ENCODE measurements at regions not wholly inside any gene's neighbourhood (a gene's known extent, or its start where the extent isn't known, plus 50 kb on each side); places are given as distances from the start of the nearest gene placed in this dataset.

DNA sequence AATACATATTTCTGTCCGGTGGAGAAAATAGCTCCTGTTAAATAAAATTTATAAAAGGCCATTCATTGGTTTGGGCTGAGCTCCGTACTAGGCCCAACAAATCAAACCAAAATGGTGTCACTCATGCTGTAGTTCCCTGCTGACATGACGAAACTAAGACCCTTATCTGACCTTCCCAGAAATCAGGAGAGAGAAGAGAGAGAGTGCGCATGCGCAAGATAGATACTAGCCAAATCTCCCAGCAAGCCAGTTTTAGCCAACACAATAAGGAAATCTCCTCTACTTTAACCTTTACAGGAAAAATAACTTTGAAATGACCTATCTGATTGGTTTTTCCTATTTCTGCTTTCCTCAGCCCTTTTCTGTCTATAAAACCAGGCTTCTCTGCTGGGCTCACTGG lies 152.7 kb upstream of the RMST start:
- no peaks in the 10 kb centered on the region for H3K36me3 Mint-ChIP-seq
- H3K9me3 ChIP-seq (ENCODE audit: control insufficient read depth in 1 of 2, low read length in 2 of 2): no peaks in the 10 kb centered on the region
- CTCF ChIA-PET (ENCODE audit: partially characterized antibody): interaction anchor here (0.7 to 5.8 kb wide), 7 partner anchors 8 to 731 kb away, joined by 3 to 76 read pairs (median 9); no protein-coding TSS in a partner anchor
- peaks cover 0 to 3% (median under 1%) of the 10 kb centered on the region in 4 donors for H3K4me1 Mint-ChIP-seq
- intact Hi-C loops (cut with micrococcal nuclease): no loop called here
- H3K27me3 Mint-ChIP-seq: peaks cover 4 to 15% of the 10 kb centered on the region in 2 donors
- DNase-seq: no peak
- no peaks in the 10 kb centered on the region for H3K4me1 ChIP-seq (ENCODE audit: insufficient read depth, low read length)
- no peaks in the 10 kb centered on the region for H3K36me3 ChIP-seq (ENCODE audit: insufficient read depth, low read length)
- POLR2A ChIA-PET (ENCODE audit: partially characterized antibody): no interaction called here
- no peaks in the 10 kb centered on the region for H3K9me3 Mint-ChIP-seq
- H3K4me3 Mint-ChIP-seq: no peak overlapping the region
- H3K27ac Mint-ChIP-seq: no peak overlapping the region
- H3K27ac ChIP-seq (ENCODE audit: low read depth, low read length): no peak overlapping the region
- H3K4me3 ChIP-seq (ENCODE audit: low read length in 2 of 2): no peak overlapping the region
- H3K27me3 ChIP-seq (ENCODE audit: insufficient read depth, low read length): no peaks in the 10 kb centered on the region

DNA sequence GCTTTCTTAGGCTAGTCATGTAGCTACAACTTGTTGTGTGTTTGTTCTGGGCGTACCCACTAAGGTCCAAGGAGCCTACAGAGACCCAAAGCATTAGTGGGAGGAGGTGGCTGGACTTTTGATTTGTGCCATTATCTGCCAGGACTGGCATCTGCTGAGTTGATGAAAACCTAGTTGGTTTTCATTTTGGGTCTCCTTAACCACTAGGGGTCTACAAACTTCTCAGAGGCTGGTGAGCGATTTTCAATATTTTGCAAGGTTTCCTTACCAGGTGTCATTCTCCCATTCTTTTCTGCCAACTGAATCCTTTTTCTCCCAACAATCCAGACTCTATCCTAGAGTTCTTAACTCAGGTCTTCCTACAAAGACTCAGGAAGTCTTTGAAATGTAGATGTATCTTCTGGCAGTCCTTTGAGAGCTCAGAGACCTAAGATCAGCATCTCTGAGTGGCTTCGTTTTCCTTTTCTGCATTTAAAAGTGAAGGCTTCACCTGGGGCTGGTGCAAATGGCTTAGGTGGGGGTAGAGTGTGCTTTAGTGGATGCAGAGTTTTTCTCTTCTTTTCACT lies 150.0 kb upstream of the RMST start:
- intact Hi-C loops (cut with micrococcal nuclease): loop anchor here (1.0 kb wide), 1 partner anchor 1085 kb away; no protein-coding TSS in a partner anchor

GRCh38 chr12:97313471-97314190 lies 149.0 kb upstream of the RMST start:
- H3K27me3 Mint-ChIP-seq: peaks cover 8 to 25% of the 10 kb centered on the region in 2 donors
- Histone ChIP-seq H3K4me1 (ENCODE audit: insufficient read depth, low read length) (no peaks in the 10 kb centered on the region), H3K27ac (ENCODE audit: low read depth, low read length) (no peak overlapping the region), H3K9me3 (ENCODE audit: control insufficient read depth in 1 of 2, low read length in 2 of 2) (no peaks in the 10 kb centered on the region), H3K4me3 (ENCODE audit: low read length in 2 of 2) (no peak overlapping the region), H3K27me3 (ENCODE audit: insufficient read depth, low read length) (no peaks in the 10 kb centered on the region), H3K36me3 (ENCODE audit: insufficient read depth, low read length) (no peaks in the 10 kb centered on the region)
- H3K9me3 Mint-ChIP-seq: no peaks in the 10 kb centered on the region
- ChIA-PET POLR2A (ENCODE audit: partially characterized antibody) (no interaction called here), CTCF (ENCODE audit: partially characterized antibody) (no interaction called here)
- H3K4me3 Mint-ChIP-seq: no peak overlapping the region
- DNase-seq: no peak
- intact Hi-C loops (cut with micrococcal nuclease): no loop called here
- no peaks in the 10 kb centered on the region for H3K36me3 Mint-ChIP-seq
- no peak overlapping the region for H3K27ac Mint-ChIP-seq
- peaks cover 0 to under 1% (median 0%) of the 10 kb centered on the region in 4 donors for H3K4me1 Mint-ChIP-seq

More for the DNA sequence above, 150.0 kb upstream of the RMST start:
- H3K9me3 ChIP-seq (ENCODE audit: control insufficient read depth in 1 of 2, low read length in 2 of 2): no peaks in the 10 kb centered on the region
- CTCF ChIA-PET (ENCODE audit: partially characterized antibody): no interaction called here
- Mint-ChIP-seq H3K9me3 (no peaks in the 10 kb centered on the region), H3K27ac (no peak overlapping the region), H3K27me3 (peaks cover 8 to 25% of the 10 kb centered on the region in 2 donors), H3K4me1 (peaks cover 0 to 3% (median under 1%) of the 10 kb centered on the region in 4 donors), H3K4me3 (no peak overlapping the region), H3K36me3 (no peaks in the 10 kb centered on the region)
- H3K27ac ChIP-seq (ENCODE audit: low read depth, low read length): no peak overlapping the region
- POLR2A ChIA-PET (ENCODE audit: partially characterized antibody): no interaction called here
- no peaks in the 10 kb centered on the region for H3K36me3 ChIP-seq (ENCODE audit: insufficient read depth, low read length)
- DNase-seq: no peak
- no peak overlapping the region for H3K4me3 ChIP-seq (ENCODE audit: low read length in 2 of 2)
- H3K4me1 ChIP-seq (ENCODE audit: insufficient read depth, low read length): no peaks in the 10 kb centered on the region
- H3K27me3 ChIP-seq (ENCODE audit: insufficient read depth, low read length): no peaks in the 10 kb centered on the region

GRCh38 chr12:97316321-97316720 lies 146.3 kb upstream of the RMST start:
- H3K36me3 Mint-ChIP-seq: no peaks in the 10 kb centered on the region
- intact Hi-C loops (cut with micrococcal nuclease): no loop called here
- no peak overlapping the region for H3K4me3 Mint-ChIP-seq
- Histone ChIP-seq H3K4me1 (ENCODE audit: insufficient read depth, low read length) (no peaks in the 10 kb centered on the region), H3K36me3 (ENCODE audit: insufficient read depth, low read length) (no peaks in the 10 kb centered on the region), H3K27ac (ENCODE audit: low read depth, low read length) (no peak overlapping the region), H3K9me3 (ENCODE audit: control insufficient read depth in 1 of 2, low read length in 2 of 2) (no peaks in the 10 kb centered on the region), H3K4me3 (ENCODE audit: low read length in 2 of 2) (no peak overlapping the region), H3K27me3 (ENCODE audit: insufficient read depth, low read length) (no peaks in the 10 kb centered on the region)
- peaks cover 10 to 20% of the 10 kb centered on the region in 2 donors for H3K27me3 Mint-ChIP-seq
- H3K4me1 Mint-ChIP-seq: no peaks in the 10 kb centered on the region
- ChIA-PET CTCF (ENCODE audit: partially characterized antibody) (interaction anchor here (6.3 kb wide), 1 partner anchor 8 kb away, joined by 36 read pairs; no protein-coding TSS in a partner anchor), POLR2A (ENCODE audit: partially characterized antibody) (no interaction called here)
- H3K27ac Mint-ChIP-seq: no peak overlapping the region
- no peak for DNase-seq
- H3K9me3 Mint-ChIP-seq: no peaks in the 10 kb centered on the region

DNA sequence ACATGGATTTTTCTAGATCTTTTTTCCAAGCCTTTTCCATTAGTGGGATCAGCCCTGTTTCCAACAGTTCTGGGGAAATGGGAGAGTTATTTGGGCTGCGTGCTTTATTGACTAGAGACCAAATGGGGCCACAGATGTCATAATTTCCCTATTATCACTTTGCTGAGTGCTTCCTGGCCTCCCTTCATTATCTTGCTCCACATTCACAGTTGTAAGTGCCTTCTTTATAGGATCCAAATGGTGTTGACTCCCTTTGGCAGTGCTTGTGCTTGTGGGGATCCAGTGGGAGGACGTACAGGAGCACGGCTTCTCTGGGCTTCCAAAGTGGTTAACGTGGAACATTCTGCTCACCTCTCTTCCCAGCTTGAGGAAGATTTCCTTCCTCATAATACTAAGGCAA lies 141.0 kb upstream of the RMST start:
- Histone ChIP-seq H3K27me3 (ENCODE audit: insufficient read depth, low read length) (no peaks in the 10 kb centered on the region), H3K9me3 (ENCODE audit: control insufficient read depth in 1 of 2, low read length in 2 of 2) (no peaks in the 10 kb centered on the region), H3K4me3 (ENCODE audit: low read length in 2 of 2) (no peak overlapping the region), H3K36me3 (ENCODE audit: insufficient read depth, low read length) (no peaks in the 10 kb centered on the region), H3K4me1 (ENCODE audit: insufficient read depth, low read length) (no peaks in the 10 kb centered on the region), H3K27ac (ENCODE audit: low read depth, low read length) (no peak overlapping the region)
- ChIA-PET POLR2A (ENCODE audit: partially characterized antibody) (no interaction called here), CTCF (ENCODE audit: partially characterized antibody) (interaction anchor here (1.9 to 6.3 kb wide), 2 partner anchors 13 to 14 kb away, joined by 9 to 36 read pairs; no protein-coding TSS in a partner anchor)
- intact Hi-C loops (cut with micrococcal nuclease): no loop called here
- no peak overlapping the region for H3K4me3 Mint-ChIP-seq
- no peak for DNase-seq
- H3K36me3 Mint-ChIP-seq: no peaks in the 10 kb centered on the region
- H3K9me3 Mint-ChIP-seq: no peaks in the 10 kb centered on the region
- no peak overlapping the region for H3K27ac Mint-ChIP-seq
- H3K27me3 Mint-ChIP-seq: peaks cover 8 to 20% of the 10 kb centered on the region in 2 donors
- H3K4me1 Mint-ChIP-seq: no peaks in the 10 kb centered on the region

- DNase-seq: no peak
- Histone ChIP-seq H3K4me3 (ENCODE audit: low read length in 2 of 2) (no peak overlapping the region), H3K27ac (ENCODE audit: low read depth, low read length) (no peak overlapping the region), H3K4me1 (ENCODE audit: insufficient read depth, low read length) (no peaks in the 10 kb centered on the region), H3K9me3 (ENCODE audit: control insufficient read depth in 1 of 2, low read length in 2 of 2) (no peaks in the 10 kb centered on the region), H3K27me3 (ENCODE audit: insufficient read depth, low read length) (no peaks in the 10 kb centered on the region), H3K36me3 (ENCODE audit: insufficient read depth, low read length) (no peaks in the 10 kb centered on the region)
- ChIA-PET CTCF (ENCODE audit: partially characterized antibody) (interaction anchor here (1.9 kb wide), 1 partner anchor 14 kb away, joined by 9 read pairs; no protein-coding TSS in a partner anchor), POLR2A (ENCODE audit: partially characterized antibody) (no interaction called here)
- H3K4me3 Mint-ChIP-seq: no peak overlapping the region
- no peak overlapping the region for H3K27ac Mint-ChIP-seq
- peaks cover 0 to under 1% (median 0%) of the 10 kb centered on the region in 8 donors for H3K9me3 Mint-ChIP-seq
- no peaks in the 10 kb centered on the region for H3K4me1 Mint-ChIP-seq
- H3K27me3 Mint-ChIP-seq: peaks cover 8 to 17% of the 10 kb centered on the region in 2 donors
- intact Hi-C loops (cut with micrococcal nuclease): no loop called here
- no peaks in the 10 kb centered on the region for H3K36me3 Mint-ChIP-seq
Observed at GRCh38 chr12:97322388-97322787, 140.2 kb upstream of the RMST start.

DNA sequence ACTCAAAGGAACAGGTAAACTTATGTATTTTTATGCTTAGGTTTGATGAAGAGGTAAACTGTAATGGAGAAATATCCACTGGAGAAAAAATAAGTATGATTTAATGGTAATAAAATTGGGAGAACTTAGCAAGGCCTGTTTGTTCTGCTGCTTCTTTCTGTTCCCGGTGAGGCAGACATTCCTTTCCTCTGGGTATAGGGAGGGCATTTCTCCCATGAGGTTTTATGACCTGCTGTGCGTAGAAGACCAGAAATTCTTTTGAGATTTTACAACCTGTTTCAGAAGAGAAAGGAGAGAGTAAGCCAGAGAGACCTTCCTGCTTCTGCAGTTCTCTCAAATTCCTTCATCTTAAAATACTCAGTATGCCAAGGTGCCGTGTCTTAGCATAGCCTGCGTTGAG lies 139.4 kb upstream of the RMST start:
- H3K27ac Mint-ChIP-seq: no peak overlapping the region

More for the DNA sequence above, 139.4 kb upstream of the RMST start:
- peaks cover 8 to 17% of the 10 kb centered on the region in 2 donors for H3K27me3 Mint-ChIP-seq
- ChIA-PET POLR2A (ENCODE audit: partially characterized antibody) (no interaction called here), CTCF (ENCODE audit: partially characterized antibody) (interaction anchor here (1.9 kb wide), 1 partner anchor 14 kb away, joined by 9 read pairs; no protein-coding TSS in a partner anchor)
- no peaks in the 10 kb centered on the region for H3K27me3 ChIP-seq (ENCODE audit: insufficient read depth, low read length)
- no peaks in the 10 kb centered on the region for H3K4me1 ChIP-seq (ENCODE audit: insufficient read depth, low read length)
- H3K27ac ChIP-seq (ENCODE audit: low read depth, low read length): no peak overlapping the region
- intact Hi-C loops (cut with micrococcal nuclease): no loop called here
- H3K9me3 Mint-ChIP-seq: peaks cover 0 to 1% (median 0%) of the 10 kb centered on the region in 8 donors
- H3K36me3 ChIP-seq (ENCODE audit: insufficient read depth, low read length): no peaks in the 10 kb centered on the region
- H3K36me3 Mint-ChIP-seq: no peaks in the 10 kb centered on the region
- no peak overlapping the region for H3K4me3 ChIP-seq (ENCODE audit: low read length in 2 of 2)
- H3K9me3 ChIP-seq (ENCODE audit: control insufficient read depth in 1 of 2, low read length in 2 of 2): no peaks in the 10 kb centered on the region
- no peak for DNase-seq
- H3K4me1 Mint-ChIP-seq: no peaks in the 10 kb centered on the region
- no peak overlapping the region for H3K4me3 Mint-ChIP-seq
